ENCODE measurements at regions not wholly inside any gene's neighbourhood (a gene's known extent, or its start where the extent isn't known, plus 50 kb on each side); places are given as distances from the start of the nearest gene placed in this dataset.

GRCh38 chrX:65601126-65601525, 66.3 kb upstream of the MSN start:
- no peak for DNase-seq (ENCODE audit: low spot score)
- TF ChIP-seq CTCF (IDR thresholded peaks at IDR 0.05): no peak
- H3K4me3 ChIP-seq: no peak overlapping the region
- peak overlapping the region; percentile 73 to 89 for H3K27ac ChIP-seq

- no peak for DNase-seq (ENCODE audit: low spot score)
- no peak overlapping the region for H3K4me3 ChIP-seq
- TF ChIP-seq CTCF (IDR thresholded peaks at IDR 0.05): no peak
- peak overlapping the region in 1 of 2 donors; percentile 89 for H3K27ac ChIP-seq
These were observed 65.5 kb upstream of the LAS1L start for GRCh38 chrX:65600106-65600505.

- Histone ChIP-seq H3K4me3 (no peak overlapping the region), H3K27ac (peak overlapping the region; percentile 41 to 64)
- no peak for DNase-seq (ENCODE audit: low spot score)
- TF ChIP-seq CTCF (IDR thresholded peaks at IDR 0.05): no peak
These were observed 64.1 kb upstream of the LAS1L start for GRCh38 chrX:65598559-65599147.

- peak overlapping the region; percentile 75 to 81 for H3K27ac ChIP-seq
- no peak for TF ChIP-seq CTCF (IDR thresholded peaks at IDR 0.05)
- DNase-seq (ENCODE audit: low spot score): no peak
- H3K4me3 ChIP-seq: no peak overlapping the region
These were observed 61.9 kb upstream of the LAS1L start for GRCh38 chrX:65596270-65597034.

- DNase-seq (ENCODE audit: low spot score): peak; percentile 91
- TF ChIP-seq CTCF (IDR thresholded peaks at IDR 0.05): peak; percentile 89
- H3K27ac ChIP-seq: peak overlapping the region; percentile 59 to 81
- H3K4me3 ChIP-seq: no peak overlapping the region
These were observed 60.9 kb upstream of the LAS1L start for GRCh38 chrX:65595460-65595876.

- TF ChIP-seq CTCF (IDR thresholded peaks at IDR 0.05): no peak
- Histone ChIP-seq H3K4me3 (no peak overlapping the region), H3K27ac (no peak overlapping the region)
- peak; percentile 46 for DNase-seq (ENCODE audit: low spot score)
These were observed 56.6 kb upstream of the LAS1L start for GRCh38 chrX:65591206-65591605.

GRCh38 chrX:65589304-65589703, 54.7 kb upstream of the LAS1L start:
- DNase-seq (ENCODE audit: low spot score): peak; percentile 50
- H3K4me3 ChIP-seq: no peak overlapping the region
- TF ChIP-seq CTCF (IDR thresholded peaks at IDR 0.05): no peak
- H3K27ac ChIP-seq: peak overlapping the region in 1 of 2 donors; percentile 14

Measured in coronary artery (tissue), 2 donors.